ENCODE measurements at regions not wholly inside any gene's neighbourhood (a gene's known extent, or its start where the extent isn't known, plus 50 kb on each side); places are given as distances from the start of the nearest gene placed in this dataset.
A peak's percentile ranks its signal among the peaks of the same experiment; 100 is the strongest.

DNA sequence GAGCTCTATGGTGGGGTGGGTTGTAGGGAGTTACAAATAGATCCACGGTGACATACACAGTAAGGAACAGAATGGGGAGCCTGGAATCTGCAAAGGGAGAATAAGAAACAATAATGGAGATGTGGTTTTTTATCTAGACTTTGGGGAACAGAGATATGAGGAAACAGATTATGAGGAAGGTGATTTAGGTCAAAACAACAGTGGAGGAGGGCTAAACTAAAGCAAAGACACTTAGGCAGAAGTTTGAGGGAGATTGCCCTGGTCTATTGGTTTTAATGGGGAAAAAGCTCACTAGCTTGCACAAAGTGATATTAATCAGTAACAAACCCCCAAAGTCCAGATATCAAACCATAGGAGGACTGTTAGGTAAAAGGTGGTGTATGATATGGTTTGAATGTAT, 144.5 kb upstream of the DYRK2 start:
- no peak for DNase-seq

DNA sequence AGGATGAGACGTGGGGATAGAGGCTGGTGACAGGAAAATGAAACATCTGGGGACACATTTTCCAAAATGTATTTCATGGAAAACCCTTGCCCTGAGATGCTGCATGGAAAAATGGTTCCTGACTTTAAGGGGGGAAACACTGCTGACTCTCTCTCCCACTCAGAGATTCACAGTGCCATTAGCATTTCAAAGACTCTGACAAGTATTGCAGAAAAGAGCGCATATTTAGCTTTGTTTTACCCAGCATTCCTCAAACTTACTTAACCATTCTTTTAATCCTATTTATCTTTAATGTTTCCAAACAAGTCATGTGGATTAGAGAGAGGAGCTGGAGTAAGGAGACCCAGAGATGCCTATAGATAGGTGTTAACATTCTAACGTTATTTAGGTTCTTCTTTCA, 141.8 kb upstream of the DYRK2 start:
- DNase-seq = no peak

DNA sequence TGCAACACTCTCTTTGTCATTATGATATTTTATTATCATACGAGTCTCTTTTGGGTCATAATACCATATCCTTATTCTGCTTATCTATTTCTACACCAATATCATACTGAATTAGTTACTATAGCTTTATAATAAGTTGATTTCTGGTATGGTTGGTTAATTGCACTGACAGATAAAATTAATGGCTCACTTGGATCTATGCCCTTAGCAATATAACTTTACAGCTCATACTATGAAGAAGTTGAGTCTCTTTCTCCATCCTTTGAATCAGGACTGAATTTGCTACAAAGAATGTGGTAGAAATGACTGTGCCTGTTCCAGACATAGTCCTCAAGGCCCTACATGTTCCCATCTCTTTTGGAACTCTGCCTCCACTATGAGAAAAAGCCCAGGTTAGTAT, 139.7 kb upstream of the DYRK2 start:
- DNase-seq = no peak

DNA sequence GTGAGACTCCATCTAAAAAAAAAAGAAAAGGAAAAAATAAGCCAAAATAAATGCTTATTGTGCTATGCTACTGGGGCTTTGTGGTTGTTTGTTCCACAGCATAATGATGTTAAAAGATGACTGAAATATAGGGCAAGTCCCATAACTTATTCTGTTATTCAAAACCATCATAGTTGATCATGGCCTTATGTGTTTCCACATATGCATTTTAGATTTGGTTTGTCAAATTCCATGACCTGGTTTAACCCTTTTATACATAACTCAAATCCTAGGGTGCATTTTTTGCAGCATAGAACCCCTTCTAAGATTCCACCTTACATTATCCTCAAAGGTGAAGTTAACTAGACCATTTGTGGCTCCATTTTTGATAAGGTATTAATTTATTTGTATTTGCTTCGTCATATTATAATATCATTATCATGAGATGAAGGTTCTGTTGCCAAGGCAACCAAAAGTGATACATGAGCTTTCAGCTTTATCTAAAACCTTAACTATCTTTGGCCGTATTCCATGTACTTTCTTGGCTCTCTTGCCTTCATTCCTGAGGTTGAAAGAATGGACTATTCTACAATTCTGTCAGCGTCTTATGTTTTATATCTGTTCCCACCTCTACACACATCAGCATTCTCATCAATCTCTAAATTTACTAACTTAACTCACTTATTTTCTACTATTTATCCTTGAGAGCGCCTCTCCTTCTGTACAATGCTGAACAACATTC, 138.7 kb upstream of the DYRK2 start:
- no peak for DNase-seq

DNA sequence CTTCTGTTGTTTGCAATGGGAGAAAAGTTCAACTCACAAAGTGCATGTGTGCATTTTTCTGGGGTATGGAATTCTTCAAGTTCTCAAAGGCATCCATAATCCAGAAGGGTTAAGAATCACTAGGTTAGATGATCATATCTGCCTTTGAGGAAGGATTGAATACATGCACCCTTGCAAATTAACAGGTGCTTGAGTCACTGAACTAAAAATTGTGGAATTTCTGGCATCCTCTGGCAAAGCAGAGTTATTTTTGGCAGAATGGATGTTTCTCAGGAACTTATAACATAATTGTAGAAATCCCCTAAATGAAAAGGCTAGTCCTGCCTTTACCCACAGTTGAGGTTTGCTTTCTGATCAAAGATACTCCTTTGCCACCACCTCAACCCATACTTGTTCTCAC, 136.5 kb upstream of the DYRK2 start:
- no peak for DNase-seq

DNA sequence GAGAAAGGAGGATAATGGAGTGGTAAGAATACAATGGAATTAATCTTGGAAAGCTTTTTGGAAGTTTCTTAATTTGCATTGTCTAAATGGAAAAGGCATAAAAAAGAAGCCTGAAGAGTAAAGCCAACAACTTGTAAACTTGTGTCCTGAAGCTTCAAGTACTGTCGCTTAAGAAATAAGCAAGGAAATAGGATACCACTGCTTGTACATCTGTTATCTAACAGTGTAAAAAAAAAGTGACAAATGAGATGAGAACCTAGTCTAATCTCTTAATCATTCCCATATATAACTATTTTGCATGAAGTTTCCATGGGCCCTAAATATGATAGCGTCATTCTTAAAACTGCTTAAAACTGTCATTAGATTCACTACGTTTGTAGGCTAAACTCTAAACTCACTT, 134.0 kb upstream of the DYRK2 start:
- DNase-seq = no peak

DNA sequence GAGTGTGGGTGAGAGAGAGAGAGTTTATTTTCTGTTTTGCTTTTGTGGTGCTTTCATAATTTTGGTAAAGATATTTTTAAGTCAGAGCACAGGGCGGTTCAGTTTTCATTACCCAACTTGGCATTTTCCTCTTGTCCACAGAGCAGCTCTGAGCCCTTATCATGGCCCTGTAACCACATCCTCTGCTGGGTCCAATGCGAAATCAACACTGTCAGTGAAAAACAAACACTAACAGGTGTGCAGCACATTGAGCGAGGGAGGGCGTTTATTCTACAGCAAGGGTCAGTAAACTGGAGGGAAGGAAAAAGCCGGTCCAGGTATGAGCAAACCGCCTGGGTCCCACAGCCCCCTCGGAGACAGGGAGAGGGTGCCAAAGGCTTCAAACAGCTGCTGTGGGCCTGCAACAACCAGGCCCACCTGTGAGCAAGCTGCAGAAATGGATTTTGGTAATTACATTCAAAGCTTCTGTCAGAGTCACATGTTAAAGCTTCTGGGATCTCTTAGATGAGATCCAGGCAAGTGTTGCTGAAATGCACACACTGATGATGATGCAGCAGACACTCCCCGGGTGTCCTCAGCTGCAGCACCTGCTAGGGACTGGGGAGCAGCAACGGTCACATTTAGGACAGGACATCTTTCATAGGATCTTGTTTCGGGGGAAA, 132.7 kb upstream of the DYRK2 start:
- DNase-seq = no peak

DNA sequence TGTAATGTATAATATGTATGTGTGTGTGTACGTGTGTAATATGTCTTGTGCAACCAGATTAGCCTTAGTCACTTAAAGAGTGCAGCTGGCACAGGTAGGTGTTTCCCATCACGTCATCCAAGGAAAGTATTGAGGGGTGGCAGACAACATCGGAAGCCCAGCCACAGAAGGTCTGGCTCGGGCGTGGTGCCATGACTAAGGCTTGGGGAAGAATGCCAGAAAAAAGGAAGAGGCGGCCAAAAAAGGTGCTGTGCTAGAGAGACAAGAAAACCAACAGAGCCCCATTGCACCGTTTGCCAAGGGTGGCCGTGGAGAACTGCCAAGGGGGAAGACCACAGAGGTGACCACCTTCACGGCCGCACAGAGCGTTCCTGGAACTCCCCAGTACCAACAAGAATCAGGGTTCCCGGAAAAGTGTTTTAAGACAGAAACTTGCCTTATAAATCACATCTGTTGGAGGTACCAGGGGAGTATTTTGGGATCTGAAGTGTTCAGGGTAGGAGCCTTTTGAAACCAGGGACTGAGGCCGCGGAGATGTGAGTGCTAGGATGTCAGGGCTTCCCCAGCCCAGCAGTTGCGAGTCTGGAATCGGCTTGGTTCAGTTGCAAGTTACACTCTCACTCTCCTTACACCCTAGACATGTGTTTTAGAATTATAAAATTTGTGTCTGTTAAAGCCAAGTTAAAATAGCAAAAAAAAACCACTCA, 131.2 kb upstream of the DYRK2 start:
- peak in 1 of 2 experiments; percentile 30 for DNase-seq

DNA sequence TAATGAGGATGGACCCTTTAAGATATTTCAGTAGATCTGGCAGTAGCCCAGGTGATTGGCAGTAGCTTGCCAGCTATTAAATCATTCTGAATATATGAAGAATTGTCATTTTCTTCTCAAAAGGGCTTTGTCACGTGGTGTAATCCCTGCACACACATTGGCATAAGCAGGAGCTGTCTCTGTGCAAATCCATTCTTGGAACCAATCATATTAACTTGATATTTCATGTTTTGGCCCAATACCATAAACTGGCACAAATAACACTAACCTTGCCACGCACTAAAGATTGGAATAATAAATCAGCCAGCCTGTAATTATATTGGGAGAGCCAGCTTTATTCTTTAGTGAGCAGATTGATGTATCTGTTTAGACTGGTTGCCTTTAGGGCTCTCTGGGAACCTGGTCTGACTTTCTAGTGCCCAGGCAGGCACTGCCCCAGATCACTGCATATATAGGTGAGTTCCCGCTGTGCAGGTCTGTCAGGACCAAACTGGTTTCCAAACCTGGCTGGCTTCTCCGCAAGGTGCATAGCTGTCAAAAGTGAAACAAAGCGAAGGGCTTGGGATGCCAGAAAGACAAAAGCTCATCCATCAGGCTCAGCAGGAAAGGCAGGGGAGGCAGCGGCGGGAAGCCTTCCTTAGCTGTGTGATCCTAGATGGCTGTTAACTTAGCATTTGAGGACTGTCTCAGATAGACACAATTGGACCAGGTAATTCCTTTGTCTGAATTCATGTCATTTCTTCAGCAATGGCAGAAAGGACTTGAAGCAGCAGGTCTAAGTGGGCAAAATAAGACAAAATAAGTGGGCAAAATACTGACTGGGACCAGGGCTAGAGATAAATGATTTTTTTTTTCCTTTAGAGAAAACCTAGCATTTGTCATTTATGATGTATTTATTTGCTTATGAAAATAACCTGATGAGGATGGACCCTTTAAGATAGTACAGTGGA, 128.8 kb upstream of the DYRK2 start:
- peak; percentile 14 to 75 for DNase-seq

DNA sequence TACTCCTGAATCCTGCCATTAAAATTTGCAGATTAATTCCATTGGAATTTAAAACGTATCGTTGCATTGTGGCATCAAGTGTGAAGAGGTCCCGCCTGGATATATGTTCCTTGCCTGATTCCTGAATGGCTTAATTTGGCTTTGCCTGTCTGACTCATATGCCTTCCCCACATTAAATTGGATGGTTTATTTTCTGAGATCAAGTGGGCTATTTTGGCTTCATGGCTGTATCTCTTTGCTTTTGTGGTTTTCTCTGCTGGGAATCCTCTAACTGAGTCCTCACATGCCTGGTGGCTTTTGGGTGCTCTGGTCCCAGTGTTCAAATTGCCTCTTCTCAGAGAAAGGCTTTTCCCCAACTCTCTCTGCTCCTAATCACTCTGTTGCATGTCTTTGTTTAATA, 127.9 kb upstream of the DYRK2 start:
- DNase-seq = no peak

DNA sequence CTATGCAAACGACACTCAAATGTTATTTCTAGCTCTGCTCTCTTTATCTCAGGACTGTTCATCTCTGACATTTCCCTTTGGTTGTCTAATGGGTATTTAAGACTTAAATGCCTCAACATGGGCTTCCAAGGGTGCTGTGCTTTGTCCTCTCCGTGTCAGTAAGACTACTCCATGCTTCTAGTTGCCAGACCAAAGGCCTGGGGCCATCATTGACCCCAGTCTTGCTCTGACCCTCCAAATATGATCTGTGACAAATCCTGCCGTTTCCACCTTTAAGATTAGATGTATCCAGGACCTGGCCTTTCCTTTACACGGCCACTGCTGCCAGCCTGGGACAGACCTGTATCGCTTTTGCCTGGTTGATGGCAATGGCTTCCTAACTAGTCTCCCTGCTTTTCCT, 126.3 kb upstream of the DYRK2 start:
- no peak for DNase-seq

DNA sequence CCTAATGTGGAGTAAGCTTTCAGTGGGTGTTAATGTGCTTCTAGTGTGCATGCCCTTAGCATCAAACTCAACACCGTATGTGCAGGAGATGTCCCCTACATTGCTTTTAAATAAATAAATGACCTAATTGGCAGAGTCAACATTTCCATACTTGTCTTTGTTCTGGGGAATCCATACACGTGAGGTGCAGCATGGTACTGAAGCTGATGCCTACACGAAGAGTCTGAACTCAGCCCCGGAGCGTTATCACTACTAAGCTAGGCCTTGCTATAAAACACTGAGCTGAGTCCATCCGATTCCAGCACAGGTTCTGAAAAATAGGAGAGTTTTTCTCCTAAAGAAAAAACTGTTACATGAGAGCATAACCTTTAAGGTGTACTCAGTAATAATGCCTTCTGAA, 125.0 kb upstream of the DYRK2 start:
- DNase-seq = no peak

DNA sequence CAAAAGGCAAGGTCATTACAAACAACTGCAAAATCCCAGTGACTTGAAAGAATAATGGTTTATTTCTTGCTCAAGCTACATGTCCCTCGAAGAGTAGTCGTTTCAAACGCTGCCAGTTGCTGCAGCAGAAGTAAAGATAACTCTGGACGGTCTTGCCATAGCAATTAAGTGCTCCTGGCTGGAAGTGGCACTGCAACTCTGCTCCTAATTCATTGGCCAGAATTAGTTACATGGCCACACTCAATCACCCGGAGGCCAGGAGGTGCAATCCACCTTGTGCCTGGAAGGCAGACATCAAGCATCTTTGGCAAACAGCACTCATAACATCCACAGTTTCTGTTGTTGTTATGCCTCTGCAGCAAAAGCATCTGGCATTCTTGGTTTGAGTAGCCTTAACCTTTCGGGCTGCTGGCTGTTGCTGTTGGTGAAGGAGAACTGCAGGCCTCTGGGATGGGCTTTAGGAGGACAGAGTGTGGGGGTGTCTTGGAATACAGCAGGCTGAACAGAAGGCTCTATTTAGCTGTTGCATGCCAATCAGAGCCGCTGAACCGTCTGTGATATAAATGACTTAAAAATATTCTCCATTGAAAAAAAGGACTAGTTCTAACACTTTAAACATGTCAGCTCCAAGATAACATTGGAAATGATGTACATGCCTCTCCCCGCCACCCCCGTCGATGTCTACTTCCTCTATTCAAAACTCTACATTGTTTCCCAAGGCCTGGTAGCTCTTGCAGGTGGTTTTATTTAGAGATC, 123.5 kb upstream of the DYRK2 start:
- no peak for DNase-seq

DNA sequence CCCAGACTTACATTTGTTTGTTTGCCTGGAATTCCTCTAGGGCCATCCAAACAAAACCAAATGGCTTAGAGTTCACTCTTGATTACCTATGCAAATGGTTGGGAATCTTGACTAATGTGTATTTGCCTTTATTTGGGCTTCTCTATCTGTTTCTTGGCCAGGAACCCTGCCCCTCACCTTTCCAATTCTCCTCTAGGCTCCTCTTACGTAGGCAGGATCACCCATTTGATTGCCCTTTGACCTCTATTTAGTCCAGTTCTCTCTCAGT, 123.0 kb upstream of the DYRK2 start:
- DNase-seq = no peak

DNA sequence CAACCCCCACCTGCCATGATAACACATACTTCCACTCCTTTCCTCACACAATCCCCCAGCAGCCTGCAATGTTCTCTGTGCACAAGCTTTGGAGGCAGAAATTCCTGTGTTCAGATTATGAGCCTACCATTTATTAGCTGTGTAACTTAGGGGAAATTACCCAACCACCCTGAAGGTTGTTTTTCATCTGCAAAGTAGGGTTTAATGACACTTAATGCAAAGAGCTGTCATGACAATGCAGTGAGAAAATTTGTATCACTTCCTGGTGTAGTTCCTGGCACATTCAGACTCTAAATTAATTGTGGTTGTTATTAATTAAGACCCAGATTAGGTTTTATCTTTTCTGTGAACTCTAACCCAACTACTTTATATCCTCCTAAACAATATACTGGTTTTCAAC, 122.4 kb upstream of the DYRK2 start:
- DNase-seq = no peak

DNA sequence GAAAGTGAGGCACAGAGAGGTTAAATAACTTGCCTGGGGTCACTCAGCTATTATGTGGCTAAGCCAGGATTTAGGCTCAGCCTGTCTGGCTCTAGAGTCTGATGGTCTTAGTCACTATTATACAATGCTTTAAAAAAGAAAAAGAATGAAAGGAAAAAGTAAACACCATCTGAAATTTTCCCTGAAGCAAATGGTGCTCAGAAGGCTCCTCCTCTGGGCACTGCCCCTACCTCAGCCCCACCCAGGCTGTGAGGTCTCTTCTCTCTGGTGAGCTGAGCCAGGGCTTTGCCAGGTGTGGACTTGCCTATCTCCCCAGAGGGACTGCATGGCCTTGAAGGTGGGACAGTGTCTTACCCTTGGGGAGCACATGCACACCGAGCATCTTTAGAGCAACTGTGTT, 117.5 kb upstream of the DYRK2 start:
- DNase-seq = no peak

DNA sequence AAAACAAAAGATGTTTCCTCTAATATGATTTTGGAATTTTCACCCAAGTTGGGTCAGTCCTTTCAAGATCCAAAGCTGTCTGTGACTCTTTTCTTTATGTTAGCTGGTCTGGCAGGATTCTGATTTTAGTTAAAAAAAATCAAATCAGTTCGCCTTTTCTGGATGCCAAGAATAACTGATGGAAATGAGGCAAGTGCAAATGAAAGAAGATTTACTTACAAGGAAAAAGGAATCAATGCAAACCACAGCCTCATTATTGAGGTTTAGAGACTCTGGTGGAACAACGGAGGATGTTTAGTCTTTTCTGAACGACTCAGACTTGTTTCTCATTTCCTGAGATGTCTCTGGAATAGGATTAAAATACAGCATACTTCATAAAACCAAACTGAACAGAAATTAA, 117.0 kb upstream of the DYRK2 start:
- no peak for DNase-seq

DNA sequence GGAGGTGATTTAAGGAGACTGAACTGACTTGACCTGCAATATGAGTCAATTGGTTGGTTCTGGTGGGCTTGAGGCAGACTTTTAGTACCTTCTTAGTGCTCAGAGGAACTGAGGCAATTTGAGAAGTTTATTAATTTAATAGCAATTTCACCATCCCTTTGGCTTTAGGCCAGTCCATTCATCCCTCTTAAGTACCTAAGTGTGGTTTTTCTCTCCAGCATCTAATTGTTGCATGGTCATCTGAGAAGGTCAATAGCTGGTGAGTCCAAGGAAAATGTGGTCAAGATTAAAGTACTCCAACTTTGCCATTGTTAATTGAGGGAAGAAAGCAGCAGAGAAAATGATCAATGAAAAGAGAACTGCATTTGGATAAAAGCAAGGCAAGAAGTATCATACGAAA, 115.4 kb upstream of the DYRK2 start:
- no peak for DNase-seq

DNA sequence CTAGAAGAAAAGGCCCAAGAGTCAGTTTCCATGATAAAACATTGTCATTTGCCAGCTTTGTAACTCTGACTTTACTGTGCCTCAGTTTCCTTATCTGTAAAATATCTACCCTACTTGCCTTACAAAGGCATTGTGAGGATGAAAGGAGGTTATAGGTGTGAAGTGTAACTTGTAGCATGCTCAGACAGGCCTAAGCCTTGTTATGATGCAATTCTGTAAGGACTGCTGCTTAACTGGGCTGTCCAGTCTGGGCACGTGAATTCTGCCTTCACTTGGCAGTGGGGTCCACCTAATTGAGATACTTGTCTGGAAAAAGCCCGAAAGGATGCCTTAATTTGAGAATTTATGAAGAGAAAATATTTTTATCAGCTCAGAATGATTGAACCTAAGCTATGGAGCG, 114.5 kb upstream of the DYRK2 start:
- no peak for DNase-seq

DNA sequence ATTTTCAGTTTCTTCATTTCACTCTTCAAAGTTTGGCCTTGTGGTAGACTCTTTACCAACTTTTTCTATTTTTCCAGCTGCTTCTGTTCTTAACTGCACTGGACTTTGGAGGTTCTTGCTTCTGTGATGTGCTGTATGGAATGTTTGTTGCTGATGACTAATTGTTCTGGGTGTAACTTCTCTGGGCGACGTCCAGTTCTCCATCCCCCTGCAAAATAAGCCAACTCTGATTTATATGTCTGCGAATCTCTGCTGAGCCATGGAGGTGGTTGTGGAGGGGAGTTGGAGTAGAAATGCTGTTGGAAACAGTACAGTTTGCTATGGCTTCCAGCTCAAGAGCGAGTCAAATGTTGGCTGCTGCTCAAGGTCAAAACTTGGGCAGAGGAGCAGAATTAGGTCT, 113.9 kb upstream of the DYRK2 start:
- DNase-seq = no peak

DNA sequence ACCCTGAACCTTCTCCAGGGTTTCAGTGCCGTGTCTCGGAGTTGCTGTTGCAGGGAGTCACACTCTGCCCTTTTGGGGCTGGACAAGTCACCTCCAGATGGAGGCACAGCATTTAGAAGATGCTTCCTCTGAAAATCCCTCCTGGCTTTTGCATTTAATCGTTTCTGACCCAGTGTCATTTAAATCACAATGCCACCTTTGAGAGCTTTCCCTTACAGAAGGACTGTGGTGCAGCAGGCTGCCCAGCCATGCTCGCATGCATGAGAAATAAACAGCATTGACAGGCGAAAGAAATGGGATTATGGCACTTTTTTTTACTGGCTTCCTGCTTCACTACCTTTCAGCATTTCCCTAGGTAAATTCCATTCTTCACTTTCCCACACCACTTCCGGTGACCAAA, 113.4 kb upstream of the DYRK2 start:
- DNase-seq = no peak

DNA sequence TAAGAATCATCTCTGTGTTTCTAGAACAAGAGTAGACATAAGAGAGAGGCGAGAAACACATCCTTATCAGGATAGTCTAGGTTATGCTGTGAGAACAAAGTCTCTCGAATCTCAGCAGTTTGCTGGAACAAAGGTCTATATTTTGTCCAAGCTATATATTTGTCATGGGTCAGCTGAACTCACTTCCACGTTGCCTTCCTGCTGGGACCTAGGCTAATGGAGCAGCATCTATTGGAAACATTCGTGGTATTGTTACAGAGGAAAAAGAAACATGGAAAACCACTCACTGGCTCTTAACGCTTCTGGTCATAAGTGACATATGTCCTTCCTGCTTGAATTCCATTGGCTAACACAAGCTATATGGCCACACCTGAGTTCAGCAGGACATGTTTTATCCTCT, 112.6 kb upstream of the DYRK2 start:
- no peak for DNase-seq

DNA sequence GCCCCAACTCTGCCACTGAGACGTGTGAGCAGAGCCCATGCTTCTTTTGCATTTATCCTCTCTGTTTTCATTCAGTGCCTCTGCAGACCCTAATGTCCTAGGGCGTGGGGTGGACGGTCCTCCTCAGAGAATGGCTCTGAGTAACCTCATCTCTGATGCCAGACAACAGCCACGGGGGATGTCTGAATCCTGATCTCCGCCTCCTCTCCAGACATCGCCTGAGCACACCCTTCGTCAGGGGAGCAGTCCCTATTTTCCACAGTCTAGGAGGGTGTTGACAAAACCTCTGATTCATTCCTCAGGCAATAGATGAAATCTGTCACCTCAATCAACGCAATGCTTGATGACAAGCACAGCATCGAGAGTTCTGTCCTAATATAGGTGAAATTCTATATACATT, 109.2 kb upstream of the DYRK2 start:
- no peak for DNase-seq
